Lower leg skin (tissue), 4 donors: ENCODE measurements at regions not wholly inside any gene's neighbourhood (a gene's known extent, or its start where the extent isn't known, plus 50 kb on each side); places are given as distances from the start of the nearest gene placed in this dataset.

ENCODE experiments used
- DNase-seq, 2 donors: peaks; one replicate each; pipeline ENCODE4 v3.0.0-alpha.2; 2019; ENCODE audit warnings: low spot score in 2 of 2
- H3K4me3 ChIP-seq: fragments of 200-600 bp; sonication (generic); 2 replicates; pipeline ENCODE4 v1.5.1; 2017; ENCODE audit warnings: mild to moderate bottlenecking, low read depth; ENCODE audit not compliant: poor library complexity, severe bottlenecking
- CTCF ChIP-seq, 3 donors: fragments of 450-650 bp; IDR thresholded peaks; one replicate each; pipeline ENCODE4 v1.5.1; 2016; ENCODE audit warnings: antibody characterized with exemption in 3 of 3, mild to moderate bottlenecking in 3 of 3, moderate library complexity in 2 of 3
- POLR2A ChIP-seq, 2 donors: fragments of 450-650 bp; IDR thresholded peaks; one replicate each; pipeline ENCODE4 v1.6.1; 2016 to 2017; ENCODE audit warnings: antibody characterized with exemption in 2 of 2, mild to moderate bottlenecking in 1 of 2, moderate library complexity in 1 of 2
- WGBS, 2 donors: methylation state at CpG; one replicate each; pipeline ENCODE4 v1.1.5; 2018; 5-methylcytosine and 5-hydroxymethylcytosine counted together
- intact Hi-C: fragments of 100-400 bp; cut with DNase I; formaldehyde crosslinking; loops from one replicate; pipeline ENCODE4 v1.15.0; 2023; ENCODE audit warnings: low total_unique reads

GRCh38 chr21:20645344-20645743 is 352.9 kb upstream of the NCAM2 start:
- intact Hi-C loops, result no loop called here
- DNase-seq, result no peak
- TF ChIP-seq CTCF (IDR thresholded peaks at IDR 0.05) (no peak), POLR2A (IDR thresholded peaks at IDR 0.05) (no peak)
- no peak overlapping the region for H3K4me3 ChIP-seq
- WGBS, 2 donors, result 85 to 93% methylated on average over 4 to 5 of the region's 5 CpGs

GRCh38 chr21:20646431-20647165 is 351.6 kb upstream of the NCAM2 start:
- 82 to 92% methylated on average over 7 of the region's 7 CpGs for WGBS, 2 donors
- intact Hi-C loops, result no loop called here
- no peak for TF ChIP-seq CTCF (IDR thresholded peaks at IDR 0.05)
- TF ChIP-seq POLR2A (IDR thresholded peaks at IDR 0.05), result no peak
- no peak overlapping the region for H3K4me3 ChIP-seq
- DNase-seq, result no peak

GRCh38 chr21:20647607-20648006 is 350.6 kb upstream of the NCAM2 start:
- TF ChIP-seq CTCF (IDR thresholded peaks at IDR 0.05) (no peak), POLR2A (IDR thresholded peaks at IDR 0.05) (no peak)
- 31 to 45% methylated on average over 1 of the region's 1 CpG for WGBS, 2 donors

GRCh38 chr21:20649231-20649630 is 349.0 kb upstream of the NCAM2 start:
- intact Hi-C loops, result no loop called here
- TF ChIP-seq POLR2A (IDR thresholded peaks at IDR 0.05) (no peak), CTCF (IDR thresholded peaks at IDR 0.05) (no peak)
- WGBS, 2 donors, result 90 to 92% methylated on average over 5 of the region's 5 CpGs
- no peak overlapping the region for H3K4me3 ChIP-seq
- DNase-seq, result no peak

More at GRCh38 chr21:20647607-20648006, 350.6 kb upstream of the NCAM2 start:
- no peak for DNase-seq
- no peak overlapping the region for H3K4me3 ChIP-seq
- intact Hi-C loops, result no loop called here

- DNase-seq, result no peak
- WGBS, 2 donors, result 62 to 63% methylated on average over 4 of the region's 4 CpGs
- no peak overlapping the region for H3K4me3 ChIP-seq
- no peak for TF ChIP-seq CTCF (IDR thresholded peaks at IDR 0.05)
- no peak for TF ChIP-seq POLR2A (IDR thresholded peaks at IDR 0.05)
- intact Hi-C loops, result no loop called here
Observed at GRCh38 chr21:20652846-20653245, 345.4 kb upstream of the NCAM2 start.

GRCh38 chr21:20661246-20661645 is 337.0 kb upstream of the NCAM2 start:
- no peak overlapping the region for H3K4me3 ChIP-seq
- intact Hi-C loops, result no loop called here
- no peak for DNase-seq
- 67 to 80% methylated on average over 4 of the region's 4 CpGs for WGBS, 2 donors
- TF ChIP-seq CTCF (IDR thresholded peaks at IDR 0.05), result no peak
